SK-N-SH (cell line): ENCODE measurements at regions not wholly inside any gene's neighbourhood (a gene's known extent, or its start where the extent isn't known, plus 50 kb on each side); places are given as distances from the start of the nearest gene placed in this dataset.

Source experiments
- EP300 ChIP-seq, 2 experiments: IDR thresholded peaks; 2 replicates each; pipeline versions ENCODE4 v1.4.0 to v1.6.1; 2012; ENCODE audit warnings: borderline replicate concordance in 1 of 2, low read depth in 1 of 2, low read length in 1 of 2
- EZH2phosphoT487 ChIP-seq: fragments of 200-600 bp; sonication (generic); IDR thresholded peaks from 2 replicates; pipeline ENCODE4 v1.6.1; 2017; ENCODE audit warnings: low read depth, mixed run types, mild to moderate bottlenecking, antibody characterized with exemption, moderate library complexity, borderline replicate concordance
- FOXM1 ChIP-seq: IDR thresholded peaks from 2 replicates; pipeline ENCODE4 v1.4.0; 2012; ENCODE audit warnings: low read depth, mild to moderate bottlenecking
- GABPA ChIP-seq: IDR thresholded peaks from 2 replicates; pipeline ENCODE4 v1.4.0; 2012; ENCODE audit warnings: low read depth, mild to moderate bottlenecking
- MEF2A ChIP-seq: IDR thresholded peaks from 2 replicates; pipeline ENCODE4 v1.4.0; 2012; ENCODE audit warnings: low read depth, borderline replicate concordance
- POLR2AphosphoS5 ChIP-seq: IDR thresholded peaks from 2 replicates; pipeline ENCODE4 v1.6.1; 2012; ENCODE audit warnings: low read depth, low read length
- RFX5 ChIP-seq: IDR thresholded peaks from 2 replicates; pipeline ENCODE4 v1.6.1; 2012; ENCODE audit warnings: mild to moderate bottlenecking, improper control_type of control experiment, low read length
- SMC3 ChIP-seq: IDR thresholded peaks from 2 replicates; pipeline ENCODE4 v1.6.1; 2012; ENCODE audit warnings: low read depth, low read length, improper control_type of control experiment
- TCF12 ChIP-seq: IDR thresholded peaks from 2 replicates; pipeline ENCODE4 v1.4.0; 2012
- YY1 ChIP-seq: IDR thresholded peaks from 2 replicates; pipeline ENCODE4 v1.4.0; 2012; ENCODE audit warnings: low read depth, mild to moderate bottlenecking
- TF ChIP-seq, protein P1 (sequence below): fragments of 200-600 bp; sonication (generic); IDR thresholded peaks from 2 replicates; pipeline ENCODE4 v1.6.1; 2017; ENCODE audit warnings: antibody characterized with exemption, mild to moderate bottlenecking, moderate library complexity
- TF ChIP-seq, protein P2 (sequence below): IDR thresholded peaks from 2 replicates; pipeline ENCODE4 v1.6.1; 2012; ENCODE audit warnings: mild to moderate bottlenecking, low read depth, low read length, moderate library complexity
- TF ChIP-seq, protein P3 (sequence below): IDR thresholded peaks from 2 replicates; pipeline ENCODE4 v1.4.0; 2012; ENCODE audit warnings: low read depth

DNA sequence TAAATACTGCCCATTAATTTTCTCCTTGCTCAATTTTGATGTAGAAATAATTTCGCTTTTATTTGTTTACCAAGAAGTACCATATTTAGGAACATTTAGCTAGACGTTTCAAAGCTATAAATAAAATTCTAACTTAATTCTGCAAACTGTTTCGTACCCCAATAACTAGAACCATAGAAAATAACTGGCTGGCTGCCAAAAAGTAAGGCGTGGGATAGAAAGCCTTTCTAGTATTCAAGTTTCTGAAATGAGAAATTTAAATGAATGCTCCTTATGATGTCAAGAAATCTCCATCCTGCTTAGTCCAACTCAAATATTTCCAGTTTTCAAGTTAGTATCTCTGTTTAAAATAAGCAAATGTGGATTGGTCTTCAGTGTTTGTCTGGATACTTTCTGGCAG, 167.4 kb downstream of the FBXO8 start:
- TF ChIP-seq, protein P1, sequence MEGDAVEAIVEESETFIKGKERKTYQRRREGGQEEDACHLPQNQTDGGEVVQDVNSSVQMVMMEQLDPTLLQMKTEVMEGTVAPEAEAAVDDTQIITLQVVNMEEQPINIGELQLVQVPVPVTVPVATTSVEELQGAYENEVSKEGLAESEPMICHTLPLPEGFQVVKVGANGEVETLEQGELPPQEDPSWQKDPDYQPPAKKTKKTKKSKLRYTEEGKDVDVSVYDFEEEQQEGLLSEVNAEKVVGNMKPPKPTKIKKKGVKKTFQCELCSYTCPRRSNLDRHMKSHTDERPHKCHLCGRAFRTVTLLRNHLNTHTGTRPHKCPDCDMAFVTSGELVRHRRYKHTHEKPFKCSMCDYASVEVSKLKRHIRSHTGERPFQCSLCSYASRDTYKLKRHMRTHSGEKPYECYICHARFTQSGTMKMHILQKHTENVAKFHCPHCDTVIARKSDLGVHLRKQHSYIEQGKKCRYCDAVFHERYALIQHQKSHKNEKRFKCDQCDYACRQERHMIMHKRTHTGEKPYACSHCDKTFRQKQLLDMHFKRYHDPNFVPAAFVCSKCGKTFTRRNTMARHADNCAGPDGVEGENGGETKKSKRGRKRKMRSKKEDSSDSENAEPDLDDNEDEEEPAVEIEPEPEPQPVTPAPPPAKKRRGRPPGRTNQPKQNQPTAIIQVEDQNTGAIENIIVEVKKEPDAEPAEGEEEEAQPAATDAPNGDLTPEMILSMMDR = no peak
- TF ChIP-seq, protein P2, sequence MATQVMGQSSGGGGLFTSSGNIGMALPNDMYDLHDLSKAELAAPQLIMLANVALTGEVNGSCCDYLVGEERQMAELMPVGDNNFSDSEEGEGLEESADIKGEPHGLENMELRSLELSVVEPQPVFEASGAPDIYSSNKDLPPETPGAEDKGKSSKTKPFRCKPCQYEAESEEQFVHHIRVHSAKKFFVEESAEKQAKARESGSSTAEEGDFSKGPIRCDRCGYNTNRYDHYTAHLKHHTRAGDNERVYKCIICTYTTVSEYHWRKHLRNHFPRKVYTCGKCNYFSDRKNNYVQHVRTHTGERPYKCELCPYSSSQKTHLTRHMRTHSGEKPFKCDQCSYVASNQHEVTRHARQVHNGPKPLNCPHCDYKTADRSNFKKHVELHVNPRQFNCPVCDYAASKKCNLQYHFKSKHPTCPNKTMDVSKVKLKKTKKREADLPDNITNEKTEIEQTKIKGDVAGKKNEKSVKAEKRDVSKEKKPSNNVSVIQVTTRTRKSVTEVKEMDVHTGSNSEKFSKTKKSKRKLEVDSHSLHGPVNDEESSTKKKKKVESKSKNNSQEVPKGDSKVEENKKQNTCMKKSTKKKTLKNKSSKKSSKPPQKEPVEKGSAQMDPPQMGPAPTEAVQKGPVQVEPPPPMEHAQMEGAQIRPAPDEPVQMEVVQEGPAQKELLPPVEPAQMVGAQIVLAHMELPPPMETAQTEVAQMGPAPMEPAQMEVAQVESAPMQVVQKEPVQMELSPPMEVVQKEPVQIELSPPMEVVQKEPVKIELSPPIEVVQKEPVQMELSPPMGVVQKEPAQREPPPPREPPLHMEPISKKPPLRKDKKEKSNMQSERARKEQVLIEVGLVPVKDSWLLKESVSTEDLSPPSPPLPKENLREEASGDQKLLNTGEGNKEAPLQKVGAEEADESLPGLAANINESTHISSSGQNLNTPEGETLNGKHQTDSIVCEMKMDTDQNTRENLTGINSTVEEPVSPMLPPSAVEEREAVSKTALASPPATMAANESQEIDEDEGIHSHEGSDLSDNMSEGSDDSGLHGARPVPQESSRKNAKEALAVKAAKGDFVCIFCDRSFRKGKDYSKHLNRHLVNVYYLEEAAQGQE = no peak
- TF ChIP-seq, protein P3, sequence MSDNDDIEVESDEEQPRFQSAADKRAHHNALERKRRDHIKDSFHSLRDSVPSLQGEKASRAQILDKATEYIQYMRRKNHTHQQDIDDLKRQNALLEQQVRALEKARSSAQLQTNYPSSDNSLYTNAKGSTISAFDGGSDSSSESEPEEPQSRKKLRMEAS = no peak
- no peak for TF ChIP-seq POLR2AphosphoS5
- TF ChIP-seq TCF12 = no peak
- TF ChIP-seq SMC3 = no peak
- no peak for TF ChIP-seq EZH2phosphoT487
- TF ChIP-seq GABPA = no peak
- no peak for TF ChIP-seq YY1
- TF ChIP-seq MEF2A = no peak
- TF ChIP-seq EP300 (IDR thresholded peaks at IDR 0.05; ENCODE audit: borderline replicate concordance in 1 of 2, low read depth in 1 of 2, low read length in 1 of 2) = no peak
- TF ChIP-seq FOXM1 = no peak
- TF ChIP-seq RFX5 = no peak
